H1 (cell line): ENCODE measurements at regions not wholly inside any gene's neighbourhood (a gene's known extent, or its start where the extent isn't known, plus 50 kb on each side); places are given as distances from the start of the nearest gene placed in this dataset.

ENCODE experiments used
- PHF8 ChIP-seq: fragments of 200-600 bp; sonication (generic); conservative IDR thresholded peaks from 2 replicates; pipeline ENCODE4 v1.7.1; 2012; ENCODE audit warnings: low read depth, mild to moderate bottlenecking, inconsistent platforms, low read length, moderate library complexity
- RBBP5 ChIP-seq: IDR thresholded peaks from 2 replicates; pipeline ENCODE4 v1.7.1; 2012; ENCODE audit warnings: low read depth, mild to moderate bottlenecking, inconsistent platforms, low read length, moderate library complexity, borderline replicate concordance
- SIN3A ChIP-seq, 2 experiments: IDR thresholded peaks in 1 of 2; conservative IDR thresholded peaks in 1 of 2; 2 replicates each; pipeline ENCODE4 v1.6.1; 2011 to 2012; ENCODE audit warnings: low read length in 2 of 2, improper control_type of control experiment in 1 of 2, low read depth in 1 of 2, mild to moderate bottlenecking in 1 of 2
- TCF12 ChIP-seq: IDR thresholded peaks from 2 replicates; pipeline ENCODE4 v1.6.1; 2011; ENCODE audit warnings: low read depth, mild to moderate bottlenecking, low read length

DNA sequence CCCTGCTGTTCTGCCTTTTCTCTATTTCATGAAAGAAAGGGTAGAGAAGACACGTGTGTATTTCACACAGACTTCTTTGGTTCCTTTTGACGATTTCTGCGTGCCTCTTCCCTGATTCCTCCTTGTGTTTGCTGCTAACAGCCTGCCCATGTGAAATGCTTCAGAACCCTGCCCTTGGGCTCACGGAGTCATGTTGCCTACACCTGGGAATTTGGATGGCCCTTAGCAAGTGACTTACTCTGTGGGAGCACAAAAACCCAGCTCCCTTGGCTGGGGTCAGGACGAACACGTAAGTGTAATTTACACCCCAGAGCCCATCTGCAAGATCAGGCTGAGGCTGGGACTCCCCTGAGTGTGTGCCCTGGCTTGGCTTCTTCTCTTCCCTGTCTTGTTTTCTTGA, 220.3 kb upstream of the BCOR start (continued):
- TF ChIP-seq RBBP5 (no peak), SIN3A (conservative IDR thresholded peaks at IDR 0.05 in 1 of 2, IDR thresholded peaks at IDR 0.05 in 1 of 2; ENCODE audit: low read depth in 1 of 2, low read length in 2 of 2) (no peak), TCF12 (no peak), PHF8 (no peak)
